GM12878 (cell line): ENCODE measurements at regions not wholly inside any gene's neighbourhood (a gene's known extent, or its start where the extent isn't known, plus 50 kb on each side); places are given as distances from the start of the nearest gene placed in this dataset.

ENCODE experiments used
- ATAC-seq: fragments of 200-7000 bp; cut with Tn5 transposase; 3 replicates; pipeline ENCODE4 v1.9.1; 2020; ENCODE audit warnings: mild to moderate bottlenecking, moderate library complexity
- BruUV-seq: library from RNA; stranded (reverse); fragments of 400-500 nt; replicated peaks from 2 replicates; lab custom pipeline; 2021; lab: Mats Ljungman, UMichigan
- CTCF ChIA-PET: fragments of 300-600 bp; sonication (Branson Sonifier 250); formaldehyde crosslinking; extraction: SDS; loops from one replicate; lab custom pipeline; 2021; ENCODE audit warnings: inconsistent platforms; lab: Yijun Ruan, JAX
- POLR2A ChIA-PET: fragments of 350-600 bp; formaldehyde crosslinking; extraction: SDS; loops from one replicate; lab custom pipeline; 2021; ENCODE audit warnings: inconsistent platforms; lab: Charles Lee
- RAD21 ChIA-PET: fragments of 300-600 bp; sonication (Branson Sonifier 250); formaldehyde crosslinking; loops from one replicate; lab custom pipeline; 2023; ENCODE audit warnings: antibody characterized with exemption; ENCODE audit not compliant: unreplicated experiment; lab: Charles Lee
- SMC1A ChIA-PET: fragments of 300-600 bp; sonication (Branson Sonifier 250); formaldehyde crosslinking; loops from one replicate; lab custom pipeline; 2023; ENCODE audit not compliant: unreplicated experiment, uncharacterized antibody; lab: Charles Lee
- DNase-seq: peaks from one replicate; pipeline ENCODE4 v3.0.0-alpha.2; 2011; ENCODE audit warnings: low read depth, low spot score
- FAIRE-seq: peaks from 3 replicates; lab custom pipeline; 2011; peaks lifted over from hg19 to GRCh38; lab: Jason Lieb, UNC
- H2AFZ ChIP-seq: 2 replicates; pipeline ENCODE4 v1.6.0; 2011; ENCODE audit warnings: low read depth, low read length, control low read depth; ENCODE audit not compliant: control insufficient read depth
- H3K27ac ChIP-seq: 2 replicates; pipeline ENCODE4 v1.5.1; 2011; ENCODE audit warnings: control low read depth; ENCODE audit not compliant: control insufficient read depth, insufficient read depth
- H3K27me3 ChIP-seq, 2 experiments: replicated peaks in 1 of 2; 2 replicates each; pipeline versions ENCODE4 v1.6.0 to v1.6.1; 2011; ENCODE audit warnings: low read length in 1 of 2; ENCODE audit not compliant: control insufficient read depth in 2 of 2, insufficient read depth in 2 of 2
- H3K36me3 ChIP-seq, 2 experiments: 2 replicates each; pipeline ENCODE4 v1.5.1; 2011; ENCODE audit warnings: low read length in 1 of 2; ENCODE audit not compliant: control insufficient read depth in 2 of 2, insufficient read depth in 2 of 2
- H3K4me1 ChIP-seq: 2 replicates; pipeline ENCODE4 v1.6.1; 2011; ENCODE audit warnings: mild to moderate bottlenecking, low read length, moderate library complexity, mixed read lengths; ENCODE audit not compliant: control insufficient read depth, insufficient read depth
- H3K4me2 ChIP-seq: 2 replicates; pipeline ENCODE4 v1.6.0; 2011; ENCODE audit warnings: control low read depth; ENCODE audit not compliant: control insufficient read depth, insufficient read depth
- H3K4me3 ChIP-seq: fragments of 200-600 bp; sonication (generic); 2 replicates; pipeline ENCODE4 v1.5.1; 2016
- H3K79me2 ChIP-seq: 2 replicates; pipeline ENCODE4 v1.6.0; 2011; ENCODE audit warnings: low read length; ENCODE audit not compliant: control insufficient read depth, insufficient read depth
- H3K9ac ChIP-seq: 2 replicates; pipeline ENCODE4 v1.8.0; 2011; ENCODE audit warnings: low read length, control low read depth, mixed read lengths; ENCODE audit not compliant: control insufficient read depth, insufficient read depth
- H3K9me3 ChIP-seq: replicated peaks from 3 replicates; pipeline ENCODE4 v1.5.1; 2011; ENCODE audit warnings: mild to moderate bottlenecking, low read length; ENCODE audit not compliant: control insufficient read depth, insufficient read depth
- H4K20me1 ChIP-seq: 2 replicates; pipeline ENCODE4 v1.6.0; 2011; ENCODE audit not compliant: control insufficient read depth, insufficient read depth
- ELK1 ChIP-seq: IDR thresholded peaks from 2 replicates; pipeline ENCODE4 v1.6.1; 2012; ENCODE audit warnings: low read depth, low read length, improper control_type of control experiment
- HCFC1 ChIP-seq: fragments of 150-350 bp; IDR thresholded peaks from 2 replicates; pipeline ENCODE4 v1.6.1; 2014; ENCODE audit warnings: low read length
- JUNB ChIP-seq: IDR thresholded peaks from 2 replicates; pipeline ENCODE4 v1.6.1; 2016; ENCODE audit warnings: antibody characterized with exemption, mild to moderate bottlenecking
- MEF2B ChIP-seq: fragments of 450-650 bp; IDR thresholded peaks from 2 replicates; pipeline ENCODE4 v1.6.1; 2018; ENCODE audit warnings: mild to moderate bottlenecking, moderate library complexity; ENCODE audit not compliant: partially characterized antibody, poor library complexity, severe bottlenecking
- NBN ChIP-seq: fragments of 450-650 bp; IDR thresholded peaks from 2 replicates; pipeline ENCODE4 v1.6.1; 2016
- NFXL1 ChIP-seq: fragments of 450-650 bp; IDR thresholded peaks from 2 replicates; pipeline ENCODE4 v1.6.1; 2017; ENCODE audit warnings: antibody characterized with exemption, mild to moderate bottlenecking, borderline replicate concordance
- TCF3 ChIP-seq: IDR thresholded peaks from 2 replicates; pipeline ENCODE4 v1.6.1; 2012; ENCODE audit warnings: low read depth, mild to moderate bottlenecking, low read length, borderline replicate concordance; ENCODE audit not compliant: insufficient read depth
- USF2 ChIP-seq: IDR thresholded peaks from 2 replicates; pipeline ENCODE4 v1.6.1; 2011; ENCODE audit warnings: low read depth, low read length, improper control_type of control experiment, borderline replicate concordance
- ZBTB4 ChIP-seq: fragments of 450-650 bp; formaldehyde crosslinking; IDR thresholded peaks from 2 replicates; pipeline ENCODE4 v1.4.0; 2022; ENCODE audit warnings: mild to moderate bottlenecking, moderate library complexity
- WGBS: methylation state at CpG from one replicate; pipeline ENCODE4 v1.1.6; 2016; ENCODE audit warnings: low lambda C conversion rate; ENCODE audit not compliant: insufficient replicate concordance, insufficient coverage; ENCODE audit errors: missing lambda C conversion rate; 5-methylcytosine and 5-hydroxymethylcytosine counted together
- in situ Hi-C: fragments of 300-500 bp; cut with MboI; formaldehyde crosslinking; loops from 9 replicates; pipeline ENCODE4 v1.14.3; 2018; ENCODE audit warnings: mixed read lengths
- intact Hi-C: fragments of 100-400 bp; cut with micrococcal nuclease; formaldehyde crosslinking; loops from one replicate; pipeline ENCODE4 v1.14.2; 2022; ENCODE audit not compliant: unreplicated experiment

GRCh38 chr12:87642245-87642644 is 387.0 kb downstream of the C12orf50 start:
- H3K36me3 ChIP-seq, result no peaks in the 10 kb centered on the region
- H3K4me3 ChIP-seq, result no peak overlapping the region
- H3K27ac ChIP-seq, result no peak overlapping the region
- ChIA-PET POLR2A (no interaction called here), CTCF (interaction anchor here (0.6 kb wide), 1 partner anchor 164 kb away, joined by 3 read pairs; no protein-coding TSS in a partner anchor), SMC1A (no interaction called here), RAD21 (no interaction called here)
- H3K79me2 ChIP-seq, result no peaks in the 10 kb centered on the region
- intact Hi-C loops (no loop called here), in situ Hi-C loops (no loop called here)
- H3K9ac ChIP-seq, result no peak overlapping the region
- no peak for FAIRE-seq
- no peaks in the 10 kb centered on the region for H3K4me1 ChIP-seq
- H3K4me2 ChIP-seq, result no peak overlapping the region
- BruUV-seq, result no TSS peak
- WGBS, result 0% methylated on average over 2 of the region's 2 CpGs
- no peaks in the 10 kb centered on the region; the same call in 2 of the 3 replicates for H3K9me3 ChIP-seq
- no peaks in the 10 kb centered on the region for H3K27me3 ChIP-seq
- no peak for DNase-seq
- TF ChIP-seq NBN (no peak), HCFC1 (no peak), MEF2B (no peak), USF2 (no peak), ZBTB4 (CRISPR knock-in tag) (no peak), TCF3 (no peak), NFXL1 (no peak), ELK1 (no peak), JUNB (no peak)
- ATAC-seq, result no peak
- no peak overlapping the region for H2AFZ ChIP-seq
- no peaks in the 10 kb centered on the region for H4K20me1 ChIP-seq
